ENCODE measurements at regions not wholly inside any gene's neighbourhood (a gene's known extent, or its start where the extent isn't known, plus 50 kb on each side); places are given as distances from the start of the nearest gene placed in this dataset.

- TF ChIP-seq IKZF1 (conservative IDR thresholded peaks at IDR 0.05) (no peak), POLR2AphosphoS5 (IDR thresholded peaks at IDR 0.05; ENCODE audit: low read length) (no peak), HCFC1 (IDR thresholded peaks at IDR 0.05; ENCODE audit: low read length) (no peak), POLR2A (IDR thresholded peaks at IDR 0.05; ENCODE audit: low read depth, low read length) (no peak), PBX3 (IDR thresholded peaks at IDR 0.05; ENCODE audit: insufficient replicate concordance, low read depth, low read length) (no peak), RBBP5 (conservative IDR thresholded peaks at IDR 0.05) (no peak), CTCF (IDR thresholded peaks at IDR 0.05 in 2 of 3, conservative IDR thresholded peaks at IDR 0.05 in 1 of 3; ENCODE audit: control insufficient read depth in 2 of 3, extremely low read depth in 1 of 3, insufficient read depth in 1 of 3, low read depth in 3 of 3, low read length in 3 of 3) (no peak)
Measured at GRCh38 chr6:8238773-8239683, 136.7 kb upstream of the EEF1E1 start.
